Neutrophil (primary cell): ENCODE measurements at regions not wholly inside any gene's neighbourhood (a gene's known extent, or its start where the extent isn't known, plus 50 kb on each side); places are given as distances from the start of the nearest gene placed in this dataset.

ENCODE experiments used
- H3K27ac ChIP-seq: fragments of 200-600 bp; sonication (generic); 2 replicates; pipeline ENCODE4 v1.5.1; 2016; ENCODE audit warnings: mild to moderate bottlenecking, moderate library complexity
- H3K27me3 ChIP-seq: fragments of 200-600 bp; sonication (generic); 2 replicates; pipeline ENCODE4 v1.6.0; 2016; ENCODE audit warnings: mild to moderate bottlenecking
- H3K36me3 ChIP-seq: fragments of 200-600 bp; sonication (generic); 2 replicates; pipeline ENCODE4 v1.5.1; 2017
- H3K4me1 ChIP-seq, 2 experiments: fragments of 200-600 bp in 1 of 2; sonication (generic) in 1 of 2; 1 replicate in 1 of 2; 2 replicates in 1 of 2; pipeline versions ENCODE4 v1.5.1 to v1.6.1; 2013 to 2016; ENCODE audit warnings: low read depth in 1 of 2, low read length in 1 of 2, mild to moderate bottlenecking in 1 of 2, moderate library complexity in 1 of 2; ENCODE audit not compliant: control insufficient read depth in 1 of 2, insufficient read depth in 1 of 2
- H3K4me3 ChIP-seq, 2 experiments: fragments of 200-600 bp in 1 of 2; sonication (generic) in 1 of 2; 1 replicate in 1 of 2; 2 replicates in 1 of 2; pipeline ENCODE4 v1.5.1; 2013 to 2016; ENCODE audit warnings: low read depth in 1 of 2, low read length in 1 of 2, mild to moderate bottlenecking in 1 of 2, moderate library complexity in 1 of 2
- H3K9me3 ChIP-seq: fragments of 200-600 bp; sonication (generic); 2 replicates; pipeline ENCODE4 v1.5.1; 2016
- CTCF ChIP-seq: fragments of 200-600 bp; sonication (generic); IDR thresholded peaks from 2 replicates; pipeline ENCODE4 v1.5.1; 2016; ENCODE audit warnings: antibody characterized with exemption

- Histone ChIP-seq H3K27me3 (no peaks in the 10 kb centered on the region), H3K4me1 (no peaks in the 10 kb centered on the region), H3K36me3 (no peaks in the 10 kb centered on the region), H3K27ac (no peak overlapping the region), H3K9me3 (no peaks in the 10 kb centered on the region), H3K4me3 (no peak overlapping the region)
- no peak for TF ChIP-seq CTCF
Observed at GRCh38 chr12:83386527-83387264, 700.0 kb downstream of the TMTC2 start.

GRCh38 chr12:83378186-83378727 lies 691.6 kb downstream of the TMTC2 start:
- Histone ChIP-seq H3K36me3 (no peaks in the 10 kb centered on the region), H3K27ac (no peak overlapping the region), H3K27me3 (no peaks in the 10 kb centered on the region), H3K4me1 (no peaks in the 10 kb centered on the region), H3K4me3 (no peak overlapping the region), H3K9me3 (no peaks in the 10 kb centered on the region)
- no peak for TF ChIP-seq CTCF

GRCh38 chr12:83365317-83365716 lies 678.6 kb downstream of the TMTC2 start:
- Histone ChIP-seq H3K4me1 (no peaks in the 10 kb centered on the region), H3K4me3 (no peak overlapping the region), H3K9me3 (no peaks in the 10 kb centered on the region), H3K36me3 (no peaks in the 10 kb centered on the region), H3K27ac (no peak overlapping the region), H3K27me3 (no peaks in the 10 kb centered on the region)
- TF ChIP-seq CTCF = no peak

- no peaks in the 10 kb centered on the region for H3K36me3 ChIP-seq
- no peak overlapping the region for H3K4me3 ChIP-seq
- no peak overlapping the region for H3K27ac ChIP-seq
- no peaks in the 10 kb centered on the region for H3K4me1 ChIP-seq
- no peaks in the 10 kb centered on the region for H3K27me3 ChIP-seq
- TF ChIP-seq CTCF = no peak
- H3K9me3 ChIP-seq = no peaks in the 10 kb centered on the region
Observed at GRCh38 chr12:83361475-83361874, 674.8 kb downstream of the TMTC2 start.

- H3K27ac ChIP-seq = no peak overlapping the region
- no peak for TF ChIP-seq CTCF
- no peak overlapping the region for H3K4me3 ChIP-seq
- H3K9me3 ChIP-seq = no peaks in the 10 kb centered on the region
- H3K36me3 ChIP-seq = no peaks in the 10 kb centered on the region
- H3K27me3 ChIP-seq = no peaks in the 10 kb centered on the region
- no peaks in the 10 kb centered on the region for H3K4me1 ChIP-seq
Observed at GRCh38 chr12:83361071-83361470, 674.4 kb downstream of the TMTC2 start.
